C4-2B (cell line): ENCODE measurements at regions not wholly inside any gene's neighbourhood (a gene's known extent, or its start where the extent isn't known, plus 50 kb on each side); places are given as distances from the start of the nearest gene placed in this dataset.

Experiments
- ZFX ChIP-seq: fragments of 450-650 bp; IDR thresholded peaks from 2 replicates; pipeline ENCODE4 v1.6.1; 2017
- TF ChIP-seq, protein P1 (sequence below): fragments of 450-650 bp; conservative IDR thresholded peaks from 2 replicates; pipeline ENCODE4 v1.5.1; 2017; ENCODE audit warnings: mild to moderate bottlenecking

DNA sequence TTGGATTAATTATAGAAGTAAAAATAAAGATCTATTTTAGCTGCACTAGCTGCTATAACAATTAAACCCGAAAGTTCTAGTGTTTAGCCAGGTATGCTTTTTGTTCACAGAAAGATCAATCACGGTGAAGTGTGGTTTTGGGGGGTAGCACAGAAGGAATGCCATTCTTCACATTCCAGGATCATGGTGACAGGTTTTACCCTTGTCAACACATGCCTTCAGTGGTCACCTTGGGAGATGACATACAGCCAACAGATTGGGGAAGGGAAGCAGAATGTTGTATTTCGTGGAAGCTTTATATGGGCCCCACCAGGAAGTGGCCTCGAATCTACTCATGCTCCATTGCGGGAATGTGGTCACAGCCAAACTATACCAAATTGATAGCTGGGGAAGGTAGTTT is 753.6 kb downstream of the RAPGEF2 start:
- TF ChIP-seq, protein P1, sequence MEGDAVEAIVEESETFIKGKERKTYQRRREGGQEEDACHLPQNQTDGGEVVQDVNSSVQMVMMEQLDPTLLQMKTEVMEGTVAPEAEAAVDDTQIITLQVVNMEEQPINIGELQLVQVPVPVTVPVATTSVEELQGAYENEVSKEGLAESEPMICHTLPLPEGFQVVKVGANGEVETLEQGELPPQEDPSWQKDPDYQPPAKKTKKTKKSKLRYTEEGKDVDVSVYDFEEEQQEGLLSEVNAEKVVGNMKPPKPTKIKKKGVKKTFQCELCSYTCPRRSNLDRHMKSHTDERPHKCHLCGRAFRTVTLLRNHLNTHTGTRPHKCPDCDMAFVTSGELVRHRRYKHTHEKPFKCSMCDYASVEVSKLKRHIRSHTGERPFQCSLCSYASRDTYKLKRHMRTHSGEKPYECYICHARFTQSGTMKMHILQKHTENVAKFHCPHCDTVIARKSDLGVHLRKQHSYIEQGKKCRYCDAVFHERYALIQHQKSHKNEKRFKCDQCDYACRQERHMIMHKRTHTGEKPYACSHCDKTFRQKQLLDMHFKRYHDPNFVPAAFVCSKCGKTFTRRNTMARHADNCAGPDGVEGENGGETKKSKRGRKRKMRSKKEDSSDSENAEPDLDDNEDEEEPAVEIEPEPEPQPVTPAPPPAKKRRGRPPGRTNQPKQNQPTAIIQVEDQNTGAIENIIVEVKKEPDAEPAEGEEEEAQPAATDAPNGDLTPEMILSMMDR, result no peak
- no peak for TF ChIP-seq ZFX
